Uterus (tissue), 2 donors: ENCODE measurements at regions not wholly inside any gene's neighbourhood (a gene's known extent, or its start where the extent isn't known, plus 50 kb on each side); places are given as distances from the start of the nearest gene placed in this dataset.

Experiments
- CTCF ChIP-seq, 4 experiments: fragments of 200-600 bp in 2 of 4; fragments of 450-650 bp in 2 of 4; sonication (generic) in 2 of 4; IDR thresholded peaks; one replicate each; pipeline ENCODE4 v1.5.1; 2016 to 2019; ENCODE audit warnings: antibody characterized with exemption in 4 of 4, mild to moderate bottlenecking in 2 of 4, moderate library complexity in 1 of 4
- POLR2A ChIP-seq, 2 donors: fragments of 450-650 bp; IDR thresholded peaks; one replicate each; pipeline ENCODE4 v1.6.1; 2016; ENCODE audit warnings: antibody characterized with exemption in 2 of 2, mild to moderate bottlenecking in 1 of 2, moderate library complexity in 1 of 2

- TF ChIP-seq CTCF (IDR thresholded peaks at IDR 0.05): no peak
- no peak for TF ChIP-seq POLR2A (IDR thresholded peaks at IDR 0.05)
Observed at GRCh38 chr3:8145661-8146060, 356.0 kb upstream of the LMCD1 start.
